PFSK-1 (cell line): ENCODE measurements at regions not wholly inside any gene's neighbourhood (a gene's known extent, or its start where the extent isn't known, plus 50 kb on each side); places are given as distances from the start of the nearest gene placed in this dataset.

Experiments
- FOXP2 ChIP-seq: optimal IDR thresholded peaks from 2 replicates; pipeline ENCODE3; 2011; ENCODE audit warnings: borderline replicate concordance, control low read depth, inconsistent platforms; ENCODE audit not compliant: insufficient read depth; ENCODE audit errors: extremely low read length, extremely low read depth
- POLR2AphosphoS5 ChIP-seq: IDR thresholded peaks from 2 replicates; pipeline ENCODE4 v1.6.1; 2012; ENCODE audit warnings: low read depth, mild to moderate bottlenecking, control low read depth, low read length, moderate library complexity
- SIN3A ChIP-seq: IDR thresholded peaks from 2 replicates; pipeline ENCODE4 v1.6.1; 2012; ENCODE audit warnings: mild to moderate bottlenecking, low read length, moderate library complexity, borderline replicate concordance; ENCODE audit not compliant: insufficient read depth
- TAF1 ChIP-seq: IDR thresholded peaks from 2 replicates; pipeline ENCODE4 v1.6.1; 2012; ENCODE audit warnings: low read length, control low read depth, borderline replicate concordance; ENCODE audit not compliant: insufficient read depth
- TF ChIP-seq, protein P1 (sequence below), 2 experiments: IDR thresholded peaks; 2 replicates each; pipeline versions ENCODE4 v1.6.1 to v1.8.0; 2011 to 2012; ENCODE audit warnings: low read depth in 2 of 2, low read length in 2 of 2, control low read depth in 1 of 2, inconsistent platforms in 1 of 2, mild to moderate bottlenecking in 1 of 2, moderate library complexity in 1 of 2; ENCODE audit not compliant: insufficient read depth in 1 of 2

DNA sequence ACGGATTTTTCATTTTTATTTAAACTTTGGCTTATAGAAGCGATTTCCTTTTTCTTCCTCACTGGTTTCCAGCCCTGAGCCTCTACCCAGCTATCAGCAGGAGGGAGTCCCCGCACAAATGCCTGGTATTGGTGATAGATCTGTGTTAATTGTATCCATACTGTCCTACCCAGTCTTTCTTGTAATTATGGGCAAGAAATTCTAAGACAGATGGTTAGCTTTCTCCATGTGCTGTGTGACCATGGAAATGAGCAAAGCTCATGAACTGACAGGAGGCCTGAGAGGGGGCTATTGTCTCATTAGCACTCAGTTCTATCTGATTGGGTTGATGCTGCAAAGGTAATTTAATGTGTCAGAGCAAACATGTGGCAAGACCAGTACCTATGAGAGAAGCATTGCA lies 108.1 kb upstream of the IVNS1ABP start:
- TF ChIP-seq FOXP2 (no peak), SIN3A (no peak), POLR2AphosphoS5 (no peak), TAF1 (no peak)
- TF ChIP-seq, protein P1, sequence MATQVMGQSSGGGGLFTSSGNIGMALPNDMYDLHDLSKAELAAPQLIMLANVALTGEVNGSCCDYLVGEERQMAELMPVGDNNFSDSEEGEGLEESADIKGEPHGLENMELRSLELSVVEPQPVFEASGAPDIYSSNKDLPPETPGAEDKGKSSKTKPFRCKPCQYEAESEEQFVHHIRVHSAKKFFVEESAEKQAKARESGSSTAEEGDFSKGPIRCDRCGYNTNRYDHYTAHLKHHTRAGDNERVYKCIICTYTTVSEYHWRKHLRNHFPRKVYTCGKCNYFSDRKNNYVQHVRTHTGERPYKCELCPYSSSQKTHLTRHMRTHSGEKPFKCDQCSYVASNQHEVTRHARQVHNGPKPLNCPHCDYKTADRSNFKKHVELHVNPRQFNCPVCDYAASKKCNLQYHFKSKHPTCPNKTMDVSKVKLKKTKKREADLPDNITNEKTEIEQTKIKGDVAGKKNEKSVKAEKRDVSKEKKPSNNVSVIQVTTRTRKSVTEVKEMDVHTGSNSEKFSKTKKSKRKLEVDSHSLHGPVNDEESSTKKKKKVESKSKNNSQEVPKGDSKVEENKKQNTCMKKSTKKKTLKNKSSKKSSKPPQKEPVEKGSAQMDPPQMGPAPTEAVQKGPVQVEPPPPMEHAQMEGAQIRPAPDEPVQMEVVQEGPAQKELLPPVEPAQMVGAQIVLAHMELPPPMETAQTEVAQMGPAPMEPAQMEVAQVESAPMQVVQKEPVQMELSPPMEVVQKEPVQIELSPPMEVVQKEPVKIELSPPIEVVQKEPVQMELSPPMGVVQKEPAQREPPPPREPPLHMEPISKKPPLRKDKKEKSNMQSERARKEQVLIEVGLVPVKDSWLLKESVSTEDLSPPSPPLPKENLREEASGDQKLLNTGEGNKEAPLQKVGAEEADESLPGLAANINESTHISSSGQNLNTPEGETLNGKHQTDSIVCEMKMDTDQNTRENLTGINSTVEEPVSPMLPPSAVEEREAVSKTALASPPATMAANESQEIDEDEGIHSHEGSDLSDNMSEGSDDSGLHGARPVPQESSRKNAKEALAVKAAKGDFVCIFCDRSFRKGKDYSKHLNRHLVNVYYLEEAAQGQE (IDR thresholded peaks at IDR 0.05; ENCODE audit: insufficient read depth in 1 of 2, low read depth in 2 of 2, low read length in 2 of 2), result no peak

DNA sequence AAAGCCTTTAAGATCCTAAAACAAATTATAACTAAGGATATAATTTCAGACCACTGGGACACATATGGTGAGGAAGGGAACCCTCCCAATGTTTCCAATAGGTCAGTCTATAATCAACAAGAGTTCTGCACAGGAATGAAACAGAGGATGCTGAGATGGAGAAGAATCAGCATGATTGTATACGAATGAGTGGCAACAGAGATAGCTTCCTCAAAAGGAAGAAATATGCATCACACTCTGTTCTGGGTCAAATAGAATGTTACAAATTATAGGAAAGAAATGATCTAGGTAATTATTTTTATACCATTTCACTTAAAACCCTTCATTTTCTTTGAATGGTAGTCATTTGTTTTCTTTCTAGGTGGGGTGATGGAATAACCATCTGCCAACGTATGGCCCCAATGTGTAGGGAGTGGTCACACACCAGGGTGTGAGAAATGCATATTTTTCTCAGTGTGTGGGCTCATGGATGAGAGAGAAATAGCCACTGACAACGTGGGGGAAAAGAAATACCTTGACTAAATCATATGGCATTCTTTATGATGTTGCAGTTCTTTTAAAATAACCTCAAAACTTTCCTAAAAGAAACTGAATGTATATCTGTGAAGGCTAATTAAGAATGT lies 104.6 kb upstream of the IVNS1ABP start:
- TF ChIP-seq POLR2AphosphoS5, result no peak
- no peak for TF ChIP-seq SIN3A
- no peak for TF ChIP-seq FOXP2
- TF ChIP-seq, protein P1 (IDR thresholded peaks at IDR 0.05; ENCODE audit: insufficient read depth in 1 of 2, low read depth in 2 of 2, low read length in 2 of 2), result no peak
- no peak for TF ChIP-seq TAF1

DNA sequence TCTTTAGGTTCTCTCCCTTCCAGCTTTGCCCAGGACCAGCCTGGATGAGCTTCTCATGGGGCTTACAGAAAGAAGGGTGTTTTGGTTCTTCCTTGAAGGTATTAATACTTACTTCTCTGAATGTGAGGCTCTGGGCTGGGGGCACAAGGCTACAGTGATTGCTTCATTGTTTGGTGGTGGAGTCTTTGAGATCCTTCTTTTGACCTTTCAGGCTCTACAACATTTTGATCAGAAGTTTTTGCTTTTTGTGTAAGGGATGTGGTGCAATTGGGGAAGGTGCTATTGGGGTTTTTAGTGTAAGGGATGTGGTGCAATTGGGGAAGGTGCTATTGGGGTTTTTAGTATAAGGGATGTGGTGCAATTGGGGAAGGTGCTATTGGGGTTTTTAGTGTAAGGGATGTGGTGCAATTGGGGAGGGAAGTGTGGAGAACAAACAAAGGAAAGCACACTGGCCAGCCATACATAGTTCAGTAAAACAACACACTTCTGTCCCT lies 103.6 kb upstream of the IVNS1ABP start:
- TF ChIP-seq FOXP2, result no peak
- no peak for TF ChIP-seq SIN3A
- TF ChIP-seq, protein P1 (IDR thresholded peaks at IDR 0.05; ENCODE audit: insufficient read depth in 1 of 2, low read depth in 2 of 2, low read length in 2 of 2), result no peak
- TF ChIP-seq TAF1, result no peak
- TF ChIP-seq POLR2AphosphoS5, result no peak

DNA sequence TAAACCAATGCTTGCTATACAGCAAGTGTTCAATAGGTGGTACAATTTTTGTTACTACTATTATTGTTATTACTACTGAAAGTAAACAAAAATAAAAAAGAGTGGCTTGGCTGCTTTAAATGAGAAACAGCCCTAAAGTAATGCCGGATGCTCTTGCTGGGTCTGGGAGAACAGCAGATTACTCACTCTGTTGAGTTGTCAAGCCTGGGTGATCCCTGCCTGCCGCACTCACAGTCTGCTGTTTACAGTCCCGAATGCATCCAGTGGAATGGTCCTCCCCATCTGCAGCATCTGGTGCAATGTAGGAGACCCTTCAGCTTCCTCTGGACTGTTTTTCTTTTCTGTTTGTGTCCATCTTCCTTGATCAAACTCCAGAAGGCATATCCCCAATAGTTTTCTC lies 102.7 kb upstream of the IVNS1ABP start:
- TF ChIP-seq, protein P1 (IDR thresholded peaks at IDR 0.05; ENCODE audit: insufficient read depth in 1 of 2, low read depth in 2 of 2, low read length in 2 of 2), result no peak
- no peak for TF ChIP-seq SIN3A
- peak; percentile 67 for TF ChIP-seq FOXP2
- no peak for TF ChIP-seq POLR2AphosphoS5

DNA sequence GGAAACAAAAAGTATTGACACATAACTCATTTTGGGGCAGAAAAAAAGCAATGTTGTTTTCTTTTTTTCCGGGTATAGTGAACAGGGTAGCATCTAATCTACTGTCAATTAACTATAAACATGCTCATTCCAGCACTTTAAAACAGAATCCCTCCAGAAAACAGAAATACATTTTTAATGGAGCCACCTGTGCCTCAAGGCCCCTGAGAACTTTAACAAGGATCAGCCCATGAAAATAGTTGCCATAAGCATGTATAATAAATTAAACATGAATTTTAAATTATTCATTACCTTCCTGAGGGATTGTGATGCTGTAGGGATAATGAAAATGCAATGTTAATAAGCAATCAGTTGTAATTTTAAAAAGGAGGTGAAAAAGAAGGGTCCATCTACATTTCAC lies 101.4 kb upstream of the IVNS1ABP start:
- no peak for TF ChIP-seq FOXP2
- TF ChIP-seq POLR2AphosphoS5, result no peak
- TF ChIP-seq, protein P1 (IDR thresholded peaks at IDR 0.05; ENCODE audit: insufficient read depth in 1 of 2, low read depth in 2 of 2, low read length in 2 of 2), result no peak
- TF ChIP-seq TAF1, result no peak
